ENCODE measurements at regions not wholly inside any gene's neighbourhood (a gene's known extent, or its start where the extent isn't known, plus 50 kb on each side); places are given as distances from the start of the nearest gene placed in this dataset.

DNA sequence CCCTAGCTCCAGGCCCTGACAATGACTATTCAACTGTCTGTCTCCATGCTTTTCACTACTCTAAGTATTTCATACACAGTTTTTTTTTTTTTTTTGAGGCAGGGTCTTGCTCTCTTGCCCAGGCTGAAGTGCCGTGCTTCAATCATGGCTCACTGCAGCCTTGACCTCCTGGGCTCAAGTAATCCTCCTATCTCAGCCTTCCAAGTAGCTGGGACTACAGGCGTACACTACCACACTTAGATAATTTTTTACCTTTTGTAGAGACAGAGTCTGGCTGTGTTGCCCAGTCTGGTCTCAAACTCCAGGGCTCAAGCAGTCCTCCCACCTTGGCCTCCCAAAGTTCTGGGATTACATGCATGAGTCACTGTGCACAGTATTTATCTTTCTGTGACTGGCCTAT lies 815.4 kb downstream of the DACH1 start:
- TF ChIP-seq CHD2 (IDR thresholded peaks at IDR 0.05; ENCODE audit: low read length, partially characterized antibody) (no peak), MEF2A (IDR thresholded peaks at IDR 0.05; ENCODE audit: borderline replicate concordance, low read depth) (no peak), SIN3A (IDR thresholded peaks at IDR 0.05; ENCODE audit: borderline replicate concordance, low read depth, low read length) (no peak), RCOR1 (IDR thresholded peaks at IDR 0.05; ENCODE audit: low read length) (no peak), TAF1 (IDR thresholded peaks at IDR 0.05; ENCODE audit: borderline replicate concordance, low read depth, low read length) (no peak), FOSL2 (IDR thresholded peaks at IDR 0.05; ENCODE audit: borderline replicate concordance, low read depth) (no peak), JUND (IDR thresholded peaks at IDR 0.05) (no peak), MXI1 (IDR thresholded peaks at IDR 0.05; ENCODE audit: low read depth, low read length) (no peak), TCF12 (IDR thresholded peaks at IDR 0.05) (no peak), SMC3 (IDR thresholded peaks at IDR 0.05; ENCODE audit: low read depth, low read length) (no peak)
- TF ChIP-seq, protein P1, sequence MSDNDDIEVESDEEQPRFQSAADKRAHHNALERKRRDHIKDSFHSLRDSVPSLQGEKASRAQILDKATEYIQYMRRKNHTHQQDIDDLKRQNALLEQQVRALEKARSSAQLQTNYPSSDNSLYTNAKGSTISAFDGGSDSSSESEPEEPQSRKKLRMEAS (IDR thresholded peaks at IDR 0.05; ENCODE audit: low read depth): no peak
- TF ChIP-seq, protein P2, sequence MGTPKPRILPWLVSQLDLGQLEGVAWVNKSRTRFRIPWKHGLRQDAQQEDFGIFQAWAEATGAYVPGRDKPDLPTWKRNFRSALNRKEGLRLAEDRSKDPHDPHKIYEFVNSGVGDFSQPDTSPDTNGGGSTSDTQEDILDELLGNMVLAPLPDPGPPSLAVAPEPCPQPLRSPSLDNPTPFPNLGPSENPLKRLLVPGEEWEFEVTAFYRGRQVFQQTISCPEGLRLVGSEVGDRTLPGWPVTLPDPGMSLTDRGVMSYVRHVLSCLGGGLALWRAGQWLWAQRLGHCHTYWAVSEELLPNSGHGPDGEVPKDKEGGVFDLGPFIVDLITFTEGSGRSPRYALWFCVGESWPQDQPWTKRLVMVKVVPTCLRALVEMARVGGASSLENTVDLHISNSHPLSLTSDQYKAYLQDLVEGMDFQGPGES (IDR thresholded peaks at IDR 0.05; ENCODE audit: low read depth, low read length): no peak
- TF ChIP-seq, protein P3, sequence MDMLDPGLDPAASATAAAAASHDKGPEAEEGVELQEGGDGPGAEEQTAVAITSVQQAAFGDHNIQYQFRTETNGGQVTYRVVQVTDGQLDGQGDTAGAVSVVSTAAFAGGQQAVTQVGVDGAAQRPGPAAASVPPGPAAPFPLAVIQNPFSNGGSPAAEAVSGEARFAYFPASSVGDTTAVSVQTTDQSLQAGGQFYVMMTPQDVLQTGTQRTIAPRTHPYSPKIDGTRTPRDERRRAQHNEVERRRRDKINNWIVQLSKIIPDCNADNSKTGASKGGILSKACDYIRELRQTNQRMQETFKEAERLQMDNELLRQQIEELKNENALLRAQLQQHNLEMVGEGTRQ (IDR thresholded peaks at IDR 0.05; ENCODE audit: borderline replicate concordance, low read depth, low read length): no peak
- TF ChIP-seq, protein P4, sequence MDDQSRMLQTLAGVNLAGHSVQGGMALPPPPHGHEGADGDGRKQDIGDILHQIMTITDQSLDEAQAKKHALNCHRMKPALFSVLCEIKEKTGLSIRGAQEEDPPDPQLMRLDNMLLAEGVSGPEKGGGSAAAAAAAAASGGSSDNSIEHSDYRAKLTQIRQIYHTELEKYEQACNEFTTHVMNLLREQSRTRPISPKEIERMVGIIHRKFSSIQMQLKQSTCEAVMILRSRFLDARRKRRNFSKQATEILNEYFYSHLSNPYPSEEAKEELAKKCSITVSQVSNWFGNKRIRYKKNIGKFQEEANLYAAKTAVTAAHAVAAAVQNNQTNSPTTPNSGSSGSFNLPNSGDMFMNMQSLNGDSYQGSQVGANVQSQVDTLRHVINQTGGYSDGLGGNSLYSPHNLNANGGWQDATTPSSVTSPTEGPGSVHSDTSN (IDR thresholded peaks at IDR 0.05): no peak
- TF ChIP-seq, protein P5, sequence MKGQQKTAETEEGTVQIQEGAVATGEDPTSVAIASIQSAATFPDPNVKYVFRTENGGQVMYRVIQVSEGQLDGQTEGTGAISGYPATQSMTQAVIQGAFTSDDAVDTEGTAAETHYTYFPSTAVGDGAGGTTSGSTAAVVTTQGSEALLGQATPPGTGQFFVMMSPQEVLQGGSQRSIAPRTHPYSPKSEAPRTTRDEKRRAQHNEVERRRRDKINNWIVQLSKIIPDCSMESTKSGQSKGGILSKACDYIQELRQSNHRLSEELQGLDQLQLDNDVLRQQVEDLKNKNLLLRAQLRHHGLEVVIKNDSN (IDR thresholded peaks at IDR 0.05; ENCODE audit: borderline replicate concordance, low read depth): no peak
- POLR2A ChIA-PET: no interaction called here
- Histone ChIP-seq H3K27ac (ENCODE audit: low read depth in 2 of 2, low read length in 1 of 2) (no peak overlapping the region), H3K9me3 (no peaks in the 10 kb centered on the region), H3K36me3 (replicated peaks in 1 of 2; ENCODE audit: control insufficient read depth in 1 of 2, insufficient read depth in 2 of 2, low read length in 1 of 2) (no peaks in the 10 kb centered on the region), H4K20me1 (ENCODE audit: insufficient read depth) (no peaks in the 10 kb centered on the region), H3K4me3 (ENCODE audit: low read depth in 2 of 2, low read length in 1 of 2) (no peak overlapping the region), H3K9me2 (no peaks in the 10 kb centered on the region), H2AFZ (ENCODE audit: low read depth) (no peak overlapping the region), H3K9ac (no peak overlapping the region), H3K27me3 (ENCODE audit: insufficient read depth) (no peaks in the 10 kb centered on the region), H3K4me2 (no peak overlapping the region), H3K4me1 (ENCODE audit: control insufficient read depth in 1 of 2, insufficient read depth in 2 of 2, low read depth in 1 of 2, low read length in 1 of 2) (no peaks in the 10 kb centered on the region), H3F3A (replicated peaks; ENCODE audit: insufficient read depth) (no peaks in the 10 kb centered on the region), H3K79me2 (ENCODE audit: insufficient read depth) (no peaks in the 10 kb centered on the region)
- WGBS (ENCODE audit: low lambda C conversion rate): 73% methylated on average over 2 of the region's 2 CpGs
- CTCF ChIA-PET: interaction anchor here (0.6 kb wide), 1 partner anchor 729 kb away, joined by 4 read pairs; no protein-coding TSS in a partner anchor
- DNase-seq: no peak
